ENCODE measurements at regions not wholly inside any gene's neighbourhood (a gene's known extent, or its start where the extent isn't known, plus 50 kb on each side); places are given as distances from the start of the nearest gene placed in this dataset.
"Not testable (repeated sequence)": the region's sequence is repeated elsewhere in the genome, so short reads cannot be mapped to it uniquely, and the experiment has no call there.

DNA sequence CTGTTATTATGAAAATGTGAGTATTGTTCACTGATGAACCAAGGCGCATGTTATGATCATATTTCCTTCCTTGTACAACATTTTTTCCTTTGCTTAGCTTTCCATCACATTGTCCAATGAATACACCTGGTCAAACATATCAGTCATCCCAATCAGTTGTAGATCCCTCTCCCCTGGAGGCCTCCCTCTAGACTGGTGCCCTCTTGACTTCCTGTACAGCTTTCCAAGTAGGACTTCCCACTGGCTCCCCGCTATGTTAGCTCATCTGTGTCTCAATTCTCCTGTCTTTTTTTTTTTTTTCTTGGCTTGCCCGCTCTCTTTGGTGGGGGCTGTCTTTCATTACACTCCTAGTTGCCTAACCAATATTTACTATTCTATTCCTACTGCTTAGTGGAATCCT, 214.2 kb upstream of the NPY start:
- 100% methylated on average over 2 of the region's 3 CpGs for WGBS (ENCODE audit: insufficient coverage, low lambda C conversion rate)
- H3K27ac ChIP-seq (ENCODE audit: low read length), result no peak overlapping the region
- H3K4me3 ChIP-seq (ENCODE audit: low read length), result no peak overlapping the region

DNA sequence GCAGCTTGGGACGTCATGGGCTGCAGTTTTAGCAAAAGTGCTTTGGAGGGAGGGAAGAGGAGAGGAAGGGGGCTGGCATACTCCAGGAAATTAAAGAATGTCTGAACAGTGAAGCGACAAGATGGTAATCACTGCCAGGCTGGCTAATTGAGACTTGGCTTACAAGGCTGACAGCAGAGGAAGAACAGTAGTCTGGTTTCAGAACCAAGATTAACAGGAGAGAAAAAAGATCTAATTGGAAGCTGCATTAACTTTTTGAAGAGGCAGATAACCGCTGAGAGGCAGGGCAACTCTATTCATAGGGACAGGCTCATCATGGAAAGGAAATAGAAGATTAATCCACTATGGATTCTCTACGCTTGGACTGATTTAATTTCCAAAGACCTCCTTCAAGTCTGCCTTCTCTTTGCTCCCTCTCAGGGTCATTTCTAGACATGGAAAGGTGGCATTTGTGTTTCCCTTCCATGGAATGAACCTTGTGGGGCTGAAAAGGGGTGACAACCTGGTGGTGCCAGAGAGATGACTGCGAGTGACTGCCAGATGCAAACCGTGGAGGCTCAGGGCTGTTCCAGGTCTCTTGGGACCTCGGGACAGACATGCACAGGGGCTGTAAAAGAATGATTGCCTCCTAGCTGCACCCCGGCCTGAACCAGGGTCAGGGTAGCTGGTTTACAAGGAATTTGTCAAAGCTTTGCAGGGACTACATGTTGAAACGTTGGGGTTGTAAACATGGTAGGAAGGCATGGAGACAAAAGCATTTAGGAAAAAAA, 210.2 kb upstream of the NPY start:
- Histone ChIP-seq H3K36me3 (ENCODE audit: control insufficient read depth, insufficient read depth, low read length) (no peaks in the 10 kb centered on the region), H3K9me3 (ENCODE audit: control insufficient read depth, low read depth, low read length) (peaks cover 5% of the 10 kb centered on the region), H3K4me1 (ENCODE audit: control insufficient read depth, insufficient read depth, low read length) (peaks cover 13% of the 10 kb centered on the region), H3K27me3 (ENCODE audit: control insufficient read depth, insufficient read depth, low read length) (no peaks in the 10 kb centered on the region), H3K27ac (ENCODE audit: low read length) (peak overlapping the region; percentile 92), H3K4me3 (ENCODE audit: low read length) (no peak overlapping the region)
- DNase-seq, result peak in 1 of 2 donors; percentile 11
- WGBS (ENCODE audit: insufficient coverage, low lambda C conversion rate), result 100% methylated on average over 1 of the region's 9 CpGs

More for the DNA sequence above, 214.2 kb upstream of the NPY start:
- no peaks in the 10 kb centered on the region for H3K9me3 ChIP-seq (ENCODE audit: control insufficient read depth, low read depth, low read length)
- H3K27me3 ChIP-seq (ENCODE audit: control insufficient read depth, insufficient read depth, low read length), result no peaks in the 10 kb centered on the region
- H3K4me1 ChIP-seq (ENCODE audit: control insufficient read depth, insufficient read depth, low read length), result peaks cover 7% of the 10 kb centered on the region
- no peaks in the 10 kb centered on the region for H3K36me3 ChIP-seq (ENCODE audit: control insufficient read depth, insufficient read depth, low read length)
- DNase-seq, result no peak

DNA sequence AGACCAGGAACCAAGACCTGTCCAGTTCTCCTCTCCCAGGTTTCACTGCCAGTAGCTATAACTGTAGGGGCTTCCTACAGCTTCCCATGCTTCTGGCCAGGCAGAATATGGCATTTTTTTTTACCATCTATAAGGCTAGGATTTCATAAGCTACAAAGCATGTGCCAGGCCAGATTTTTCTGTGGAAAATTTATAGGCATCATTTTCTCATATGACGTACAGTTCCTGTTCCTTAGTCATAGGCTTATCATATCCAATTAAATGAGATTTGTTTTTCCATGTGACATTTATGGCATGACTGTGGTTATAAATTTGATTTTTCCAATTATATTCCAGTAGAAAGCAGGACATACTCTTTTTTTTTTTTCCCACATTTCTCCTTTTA, 208.6 kb upstream of the NPY start:
- peaks cover 13% of the 10 kb centered on the region for H3K4me1 ChIP-seq (ENCODE audit: control insufficient read depth, insufficient read depth, low read length)
- no CpG with 5 or more reads among the region's 1 CpG for WGBS (ENCODE audit: insufficient coverage, low lambda C conversion rate)
- H3K9me3 ChIP-seq (ENCODE audit: control insufficient read depth, low read depth, low read length), result peaks cover 5% of the 10 kb centered on the region
- peak; percentile 38 to 83 for DNase-seq
- peak overlapping the region; percentile 92 for H3K27ac ChIP-seq (ENCODE audit: low read length)
- H3K4me3 ChIP-seq (ENCODE audit: low read length), result no peak overlapping the region
- no peaks in the 10 kb centered on the region for H3K36me3 ChIP-seq (ENCODE audit: control insufficient read depth, insufficient read depth, low read length)
- H3K27me3 ChIP-seq (ENCODE audit: control insufficient read depth, insufficient read depth, low read length), result no peaks in the 10 kb centered on the region

DNA sequence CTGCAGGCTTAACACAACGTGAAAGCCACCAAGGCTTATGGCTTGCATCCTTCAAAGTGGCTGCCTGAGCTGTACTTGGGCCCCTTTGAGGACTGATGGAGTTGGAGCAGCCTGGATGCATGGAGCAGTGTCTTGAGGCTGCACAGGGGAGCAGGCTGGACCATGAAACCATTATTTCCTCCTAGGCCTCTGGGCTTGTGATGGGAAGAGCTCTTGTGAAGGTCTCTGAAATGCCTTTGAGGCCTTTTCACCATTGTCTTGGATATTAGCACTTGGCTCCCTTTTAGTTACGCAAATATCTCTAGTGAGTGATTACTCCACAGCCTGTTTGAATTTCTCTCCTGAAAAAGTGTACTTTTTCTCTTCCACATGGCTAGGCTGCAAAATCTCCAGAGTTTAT, 201.2 kb upstream of the NPY start:
- no peak for DNase-seq
- no CpG with 5 or more reads among the region's 2 CpGs for WGBS (ENCODE audit: insufficient coverage, low lambda C conversion rate)
- no peaks in the 10 kb centered on the region for H3K27me3 ChIP-seq (ENCODE audit: control insufficient read depth, insufficient read depth, low read length)

DNA sequence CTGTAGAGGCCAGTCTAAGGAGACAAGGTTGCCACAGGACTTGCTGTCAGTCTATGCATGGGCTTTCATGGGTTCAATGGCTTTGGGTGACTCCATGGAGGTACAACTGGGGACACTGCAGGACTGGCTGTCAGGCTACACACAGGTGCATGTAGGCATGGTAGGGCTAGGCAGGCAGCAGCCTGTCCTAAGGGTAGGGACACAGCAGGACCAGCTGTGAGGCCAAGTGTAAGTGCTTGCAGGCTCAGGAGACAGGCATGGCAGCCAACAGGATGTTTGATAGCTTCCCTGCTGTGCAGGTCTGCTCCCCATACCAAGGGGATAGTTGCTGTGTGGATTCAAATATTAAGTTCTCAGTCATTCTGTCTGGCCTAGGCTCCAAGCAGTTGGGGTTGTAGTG, 181.0 kb upstream of the NPY start:
- Histone ChIP-seq H3K36me3 (ENCODE audit: control insufficient read depth, insufficient read depth, low read length) (no peaks in the 10 kb centered on the region), H3K27ac (ENCODE audit: low read length) (no peak overlapping the region), H3K27me3 (ENCODE audit: control insufficient read depth, insufficient read depth, low read length) (no peaks in the 10 kb centered on the region), H3K4me1 (ENCODE audit: control insufficient read depth, insufficient read depth, low read length) (no peaks in the 10 kb centered on the region), H3K9me3 (ENCODE audit: control insufficient read depth, low read depth, low read length) (peaks cover 8% of the 10 kb centered on the region), H3K4me3 (ENCODE audit: low read length) (no peak overlapping the region)
- DNase-seq, result no peak

More for the DNA sequence above, 201.2 kb upstream of the NPY start:
- Histone ChIP-seq H3K4me3 (ENCODE audit: low read length) (no peak overlapping the region), H3K27ac (ENCODE audit: low read length) (no peak overlapping the region), H3K9me3 (ENCODE audit: control insufficient read depth, low read depth, low read length) (peaks cover 4% of the 10 kb centered on the region), H3K4me1 (ENCODE audit: control insufficient read depth, insufficient read depth, low read length) (no peaks in the 10 kb centered on the region), H3K36me3 (ENCODE audit: control insufficient read depth, insufficient read depth, low read length) (no peaks in the 10 kb centered on the region)

DNA sequence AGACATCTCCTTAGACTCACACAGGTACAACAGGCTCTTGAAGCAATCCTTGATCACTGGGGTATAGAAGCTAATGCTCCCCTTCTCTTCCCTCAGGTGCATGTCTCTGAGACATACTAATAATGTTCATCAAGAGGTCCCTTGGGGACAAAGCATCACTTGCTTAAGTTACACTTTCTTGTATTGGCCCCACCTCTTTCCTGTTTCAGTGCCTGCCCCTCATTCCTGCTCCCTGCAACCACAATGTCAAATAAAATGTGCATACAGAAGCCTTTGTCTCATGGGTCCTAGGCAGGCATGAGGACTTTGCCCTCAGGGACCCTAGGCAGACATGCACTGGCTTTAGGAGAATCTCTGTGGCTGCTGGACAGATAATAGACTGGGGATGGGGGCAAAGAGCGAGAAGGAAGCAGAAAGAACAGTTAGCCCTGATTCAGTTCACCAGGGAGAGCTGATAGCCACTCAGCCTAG, 175.0 kb upstream of the NPY start:
- Histone ChIP-seq H3K36me3 (ENCODE audit: control insufficient read depth, insufficient read depth, low read length) (no peaks in the 10 kb centered on the region), H3K27me3 (ENCODE audit: control insufficient read depth, insufficient read depth, low read length) (no peaks in the 10 kb centered on the region), H3K27ac (ENCODE audit: low read length) (peak overlapping the region; percentile 79), H3K9me3 (ENCODE audit: control insufficient read depth, low read depth, low read length) (no peaks in the 10 kb centered on the region), H3K4me3 (ENCODE audit: low read length) (no peak overlapping the region), H3K4me1 (ENCODE audit: control insufficient read depth, insufficient read depth, low read length) (peaks cover 18% of the 10 kb centered on the region)
- DNase-seq, result peak; percentile 61 to 88
- WGBS (ENCODE audit: insufficient coverage, low lambda C conversion rate), result no CpG with 5 or more reads among the region's 1 CpG

DNA sequence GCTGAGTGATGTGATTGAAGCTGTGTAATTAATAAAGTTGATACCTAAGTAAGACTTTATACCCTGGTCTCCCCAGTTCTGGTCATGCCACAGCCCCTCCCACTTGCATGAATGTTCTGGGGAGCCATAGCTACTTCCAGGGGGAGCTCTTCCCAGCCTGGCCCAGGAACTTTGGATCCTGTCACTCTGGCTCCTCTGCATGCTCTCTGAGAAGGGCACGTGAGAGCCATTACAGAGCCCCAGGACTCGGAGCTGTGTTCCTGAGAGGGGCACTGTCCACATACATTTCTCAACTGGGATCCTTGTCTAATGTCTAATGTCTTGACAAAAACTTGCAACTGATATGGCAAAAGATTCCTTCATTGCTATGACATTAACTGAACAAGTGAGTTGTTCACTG, 173.9 kb upstream of the NPY start:
- no peaks in the 10 kb centered on the region for H3K27me3 ChIP-seq (ENCODE audit: control insufficient read depth, insufficient read depth, low read length)
- peak; percentile 63 to 82 for DNase-seq
- H3K4me1 ChIP-seq (ENCODE audit: control insufficient read depth, insufficient read depth, low read length), result peaks cover 18% of the 10 kb centered on the region
- no peak overlapping the region for H3K4me3 ChIP-seq (ENCODE audit: low read length)
- H3K27ac ChIP-seq (ENCODE audit: low read length), result peak overlapping the region; percentile 79
- no CpG with 5 or more reads among the region's 2 CpGs for WGBS (ENCODE audit: insufficient coverage, low lambda C conversion rate)
- H3K36me3 ChIP-seq (ENCODE audit: control insufficient read depth, insufficient read depth, low read length), result no peaks in the 10 kb centered on the region
- no peaks in the 10 kb centered on the region for H3K9me3 ChIP-seq (ENCODE audit: control insufficient read depth, low read depth, low read length)

DNA sequence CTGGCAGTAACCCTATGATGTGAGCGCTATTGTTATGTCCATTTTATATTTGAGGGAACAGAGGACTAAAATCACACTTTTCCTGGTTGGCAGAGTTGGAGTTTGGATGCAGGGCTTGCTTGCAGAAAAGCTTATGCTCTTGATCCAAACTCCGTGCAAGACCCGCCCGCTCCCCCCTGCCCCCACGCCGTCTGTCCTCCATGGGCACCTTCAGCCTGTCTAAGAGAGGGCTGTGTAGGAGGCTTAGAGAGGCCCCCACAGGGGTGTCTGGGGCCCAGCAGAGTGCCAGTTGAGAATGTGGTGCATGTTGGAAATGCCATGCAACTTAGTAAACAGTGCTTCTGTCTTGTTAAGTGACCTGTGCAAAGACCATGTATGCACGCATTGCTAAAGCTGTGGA, 170.5 kb upstream of the NPY start:
- no peak for DNase-seq
- H3K9me3 ChIP-seq (ENCODE audit: control insufficient read depth, low read depth, low read length), result no peaks in the 10 kb centered on the region
- no peaks in the 10 kb centered on the region for H3K27me3 ChIP-seq (ENCODE audit: control insufficient read depth, insufficient read depth, low read length)
- WGBS (ENCODE audit: insufficient coverage, low lambda C conversion rate), result no CpG with 5 or more reads among the region's 7 CpGs
- H3K36me3 ChIP-seq (ENCODE audit: control insufficient read depth, insufficient read depth, low read length), result no peaks in the 10 kb centered on the region
- no peak overlapping the region for H3K4me3 ChIP-seq (ENCODE audit: low read length)
- peaks cover 17% of the 10 kb centered on the region for H3K4me1 ChIP-seq (ENCODE audit: control insufficient read depth, insufficient read depth, low read length)
- no peak overlapping the region for H3K27ac ChIP-seq (ENCODE audit: low read length)

DNA sequence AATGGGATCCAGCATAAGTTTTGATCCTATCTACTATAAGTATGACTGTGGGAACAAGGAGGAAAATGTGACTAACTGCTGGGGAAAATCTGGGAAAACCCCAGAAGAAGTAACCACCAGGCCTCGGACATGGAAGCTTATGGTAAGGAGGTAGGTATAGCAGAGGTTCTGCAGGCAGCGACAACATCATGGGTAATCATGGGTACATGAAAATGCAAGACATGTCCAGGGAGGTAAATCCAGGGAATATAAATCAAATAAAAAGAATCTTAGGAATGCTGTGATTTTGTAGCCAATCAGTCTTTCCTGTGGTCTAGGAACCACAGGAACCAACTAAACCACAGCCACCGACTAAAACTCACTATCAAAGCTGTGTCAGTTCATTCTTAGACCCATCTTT, 168.3 kb upstream of the NPY start:
- no peaks in the 10 kb centered on the region for H3K4me1 ChIP-seq (ENCODE audit: control insufficient read depth, insufficient read depth, low read length)
- H3K36me3 ChIP-seq (ENCODE audit: control insufficient read depth, insufficient read depth, low read length), result no peaks in the 10 kb centered on the region
- DNase-seq, result no peak
- no peak overlapping the region for H3K4me3 ChIP-seq (ENCODE audit: low read length)
- no peak overlapping the region for H3K27ac ChIP-seq (ENCODE audit: low read length)
- 100% methylated on average over 1 of the region's 3 CpGs for WGBS (ENCODE audit: insufficient coverage, low lambda C conversion rate)
- H3K27me3 ChIP-seq (ENCODE audit: control insufficient read depth, insufficient read depth, low read length), result no peaks in the 10 kb centered on the region
- H3K9me3 ChIP-seq (ENCODE audit: control insufficient read depth, low read depth, low read length), result no peaks in the 10 kb centered on the region

DNA sequence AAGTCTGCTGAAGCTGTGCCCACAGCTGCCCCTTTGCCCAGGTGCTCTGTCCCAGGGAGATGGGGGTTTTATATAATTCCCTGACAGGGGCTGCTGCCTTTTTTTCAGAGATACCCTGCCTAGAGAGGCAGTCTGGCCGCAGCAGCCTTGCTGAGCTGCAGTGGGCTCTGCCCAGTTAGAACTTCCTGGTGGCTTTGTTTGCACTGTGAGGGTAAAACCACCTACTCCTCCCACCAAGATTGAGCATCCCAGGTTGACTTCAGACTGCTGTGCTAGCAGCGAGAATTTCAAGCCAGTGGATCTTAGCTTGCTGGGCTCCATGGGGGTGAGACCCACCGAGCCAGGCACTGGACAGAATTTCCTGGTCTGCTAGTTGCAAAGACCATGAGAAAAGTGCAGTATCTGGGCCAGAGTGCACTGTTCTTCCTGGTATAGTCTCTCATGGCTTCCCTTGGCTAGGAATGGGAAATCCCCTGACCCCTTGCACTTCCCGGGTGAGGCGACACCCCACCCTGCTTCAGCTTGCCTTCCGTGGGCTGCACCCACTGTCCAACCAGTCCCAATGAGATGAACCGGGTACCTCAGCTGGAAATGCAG, 166.0 kb upstream of the NPY start:
- not testable (repeated sequence) for H3K27ac ChIP-seq (ENCODE audit: low read length); H3K4me3 ChIP-seq (ENCODE audit: low read length); H3K36me3 ChIP-seq (ENCODE audit: control insufficient read depth, insufficient read depth, low read length); DNase-seq; H3K9me3 ChIP-seq (ENCODE audit: control insufficient read depth, low read depth, low read length); H3K27me3 ChIP-seq (ENCODE audit: control insufficient read depth, insufficient read depth, low read length); H3K4me1 ChIP-seq (ENCODE audit: control insufficient read depth, insufficient read depth, low read length)
- WGBS (ENCODE audit: insufficient coverage, low lambda C conversion rate), result no CpG with 5 or more reads among the region's 7 CpGs

DNA sequence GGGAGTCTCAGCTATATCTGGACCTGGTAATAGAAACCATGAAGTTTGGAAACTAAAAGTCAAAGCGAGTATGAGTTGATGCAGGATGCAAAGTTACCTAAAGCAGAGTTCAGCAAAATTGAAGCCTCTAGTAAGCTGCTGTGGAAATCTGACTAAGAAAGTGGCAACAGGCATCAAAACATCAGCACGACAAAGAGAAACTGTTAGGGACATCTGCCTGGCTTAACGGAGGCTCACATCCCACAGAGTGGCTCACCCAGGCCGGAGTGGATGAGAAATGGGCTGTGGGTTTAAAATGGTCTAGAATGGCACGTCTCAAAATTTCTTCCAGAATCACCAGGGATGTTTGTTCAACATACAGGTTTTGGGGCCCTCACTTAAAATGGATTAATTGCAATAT, 164.1 kb upstream of the NPY start:
- H3K27me3 ChIP-seq (ENCODE audit: control insufficient read depth, insufficient read depth, low read length), result no peaks in the 10 kb centered on the region
- DNase-seq, result no peak
- no CpG with 5 or more reads among the region's 5 CpGs for WGBS (ENCODE audit: insufficient coverage, low lambda C conversion rate)

More for the DNA sequence above, 164.1 kb upstream of the NPY start:
- H3K27ac ChIP-seq (ENCODE audit: low read length), result no peak overlapping the region
- no peak overlapping the region for H3K4me3 ChIP-seq (ENCODE audit: low read length)
- H3K4me1 ChIP-seq (ENCODE audit: control insufficient read depth, insufficient read depth, low read length), result no peaks in the 10 kb centered on the region
- no peaks in the 10 kb centered on the region for H3K36me3 ChIP-seq (ENCODE audit: control insufficient read depth, insufficient read depth, low read length)
- H3K9me3 ChIP-seq (ENCODE audit: control insufficient read depth, low read depth, low read length), result no peaks in the 10 kb centered on the region
